ENCODE measurements at regions not wholly inside any gene's neighbourhood (a gene's known extent, or its start where the extent isn't known, plus 50 kb on each side); places are given as distances from the start of the nearest gene placed in this dataset.

DNA sequence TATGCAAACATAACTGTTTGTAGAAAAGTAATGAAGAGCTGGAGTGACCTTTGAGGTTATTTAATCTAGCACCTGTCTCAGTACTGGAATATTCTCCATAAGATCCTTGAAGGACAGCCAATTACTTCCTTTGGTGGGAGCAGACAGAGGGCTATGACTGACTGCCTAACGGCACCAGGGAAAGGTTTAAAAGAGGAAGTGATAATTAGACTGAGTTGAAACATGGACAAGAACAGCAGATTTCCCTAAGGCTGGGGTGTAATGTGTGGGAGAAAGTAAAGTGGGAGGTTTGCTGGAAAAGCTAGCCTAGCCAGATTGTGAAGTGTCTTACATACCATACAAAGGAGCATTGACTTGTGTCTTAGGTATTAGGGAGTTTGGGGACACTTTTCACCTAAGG, 191.3 kb upstream of the PCDH9 start:
- TF ChIP-seq, protein P1, sequence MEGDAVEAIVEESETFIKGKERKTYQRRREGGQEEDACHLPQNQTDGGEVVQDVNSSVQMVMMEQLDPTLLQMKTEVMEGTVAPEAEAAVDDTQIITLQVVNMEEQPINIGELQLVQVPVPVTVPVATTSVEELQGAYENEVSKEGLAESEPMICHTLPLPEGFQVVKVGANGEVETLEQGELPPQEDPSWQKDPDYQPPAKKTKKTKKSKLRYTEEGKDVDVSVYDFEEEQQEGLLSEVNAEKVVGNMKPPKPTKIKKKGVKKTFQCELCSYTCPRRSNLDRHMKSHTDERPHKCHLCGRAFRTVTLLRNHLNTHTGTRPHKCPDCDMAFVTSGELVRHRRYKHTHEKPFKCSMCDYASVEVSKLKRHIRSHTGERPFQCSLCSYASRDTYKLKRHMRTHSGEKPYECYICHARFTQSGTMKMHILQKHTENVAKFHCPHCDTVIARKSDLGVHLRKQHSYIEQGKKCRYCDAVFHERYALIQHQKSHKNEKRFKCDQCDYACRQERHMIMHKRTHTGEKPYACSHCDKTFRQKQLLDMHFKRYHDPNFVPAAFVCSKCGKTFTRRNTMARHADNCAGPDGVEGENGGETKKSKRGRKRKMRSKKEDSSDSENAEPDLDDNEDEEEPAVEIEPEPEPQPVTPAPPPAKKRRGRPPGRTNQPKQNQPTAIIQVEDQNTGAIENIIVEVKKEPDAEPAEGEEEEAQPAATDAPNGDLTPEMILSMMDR (IDR thresholded peaks at IDR 0.05), result no peak
- TF ChIP-seq POLR2A (IDR thresholded peaks at IDR 0.05), result no peak
- TF ChIP-seq EP300 (IDR thresholded peaks at IDR 0.05), result no peak
- H3K27me3 ChIP-seq, result no peaks in the 10 kb centered on the region
- H3K4me1 ChIP-seq, result no peaks in the 10 kb centered on the region
- no peak overlapping the region for H3K27ac ChIP-seq
- 24 to 43% methylated on average over 1 of the region's 1 CpG for WGBS, 2 donors
- no peaks in the 10 kb centered on the region for H3K36me3 ChIP-seq
- H3K4me3 ChIP-seq, result no peak overlapping the region
- no peaks in the 10 kb centered on the region for H3K9me3 ChIP-seq
- DNase-seq (ENCODE audit: low spot score in 2 of 2), result no peak

DNA sequence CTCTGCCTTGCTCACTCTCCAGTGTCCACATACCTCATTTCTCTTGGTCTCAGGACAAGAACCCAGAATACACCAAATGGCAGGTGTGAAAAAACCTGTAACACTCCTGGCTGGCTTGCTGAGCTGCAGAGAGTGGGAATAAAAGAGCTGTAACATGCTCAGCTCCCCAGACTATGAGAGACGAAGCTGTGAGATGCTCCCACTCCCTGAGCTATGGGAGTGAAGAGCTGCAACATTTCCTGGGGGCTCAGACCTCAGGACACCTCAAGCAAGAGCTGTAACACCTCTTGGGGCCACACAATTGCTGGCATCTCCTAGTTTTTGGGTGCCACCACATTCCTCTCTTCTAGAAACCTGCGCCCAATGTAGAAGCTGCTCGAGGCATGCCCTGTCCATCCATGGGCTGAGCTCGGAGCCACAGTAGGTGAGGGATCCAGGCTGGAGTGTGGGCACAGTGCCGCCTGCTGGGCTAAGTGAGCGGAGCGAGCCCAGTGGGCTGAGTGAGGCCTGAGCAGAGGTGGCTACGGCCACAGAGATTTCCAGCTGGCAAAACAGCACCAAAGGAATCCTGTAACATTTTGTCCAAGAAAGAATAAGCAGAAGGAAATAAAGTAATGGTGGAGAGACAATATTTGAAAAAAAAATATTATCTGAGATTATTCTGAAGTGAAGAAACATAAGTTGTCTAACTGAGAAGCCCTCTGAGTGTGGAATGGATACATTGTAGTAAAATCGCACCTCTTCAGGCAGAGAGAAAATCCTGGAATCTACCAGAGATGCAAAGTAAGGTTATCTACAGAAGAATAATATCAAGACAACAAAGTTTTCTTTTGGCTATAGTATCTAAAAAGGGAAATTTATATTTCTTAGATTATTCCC, 186.2 kb upstream of the PCDH9 start:
- no peak overlapping the region for H3K4me3 ChIP-seq
- WGBS, 2 donors, result 69 to 77% methylated on average over 9 of the region's 9 CpGs
- no peaks in the 10 kb centered on the region for H3K36me3 ChIP-seq
- no peak for DNase-seq (ENCODE audit: low spot score in 2 of 2)
- H3K4me1 ChIP-seq, result no peaks in the 10 kb centered on the region
- no peaks in the 10 kb centered on the region for H3K27me3 ChIP-seq
- no peaks in the 10 kb centered on the region for H3K9me3 ChIP-seq
- TF ChIP-seq EP300 (IDR thresholded peaks at IDR 0.05), result no peak
- TF ChIP-seq, protein P1 (IDR thresholded peaks at IDR 0.05), result peak in 1 of 5 experiments; percentile 22
- H3K27ac ChIP-seq, result no peak overlapping the region

DNA sequence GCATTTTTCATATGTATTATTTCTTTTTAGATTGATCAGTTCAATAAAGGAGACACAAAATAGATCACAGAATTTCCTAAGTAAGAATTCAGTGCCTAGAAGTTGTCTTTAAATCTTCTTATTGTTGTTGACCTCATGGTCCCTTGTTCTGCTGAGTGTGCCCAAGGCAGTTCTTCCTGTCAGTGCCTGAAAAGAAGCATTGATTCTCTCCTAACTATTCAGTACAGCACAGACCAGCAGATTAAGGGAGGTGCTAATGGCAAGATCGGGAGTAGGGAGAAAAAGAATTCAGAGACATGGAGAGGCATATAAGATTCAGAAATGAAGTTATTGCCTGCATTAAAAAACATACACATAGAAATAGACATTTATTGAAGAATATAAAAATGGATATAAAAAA, 180.5 kb upstream of the PCDH9 start:
- Histone ChIP-seq H3K27me3 (no peaks in the 10 kb centered on the region), H3K4me1 (peaks cover 0 to 4% (median 0%) of the 10 kb centered on the region in 4 donors), H3K4me3 (no peak overlapping the region), H3K27ac (no peak overlapping the region), H3K36me3 (no peaks in the 10 kb centered on the region), H3K9me3 (no peaks in the 10 kb centered on the region)
- DNase-seq (ENCODE audit: low spot score in 2 of 2), result no peak
- TF ChIP-seq EP300 (IDR thresholded peaks at IDR 0.05) (no peak), POLR2A (IDR thresholded peaks at IDR 0.05) (no peak)
- TF ChIP-seq, protein P1 (IDR thresholded peaks at IDR 0.05), result no peak
- WGBS, 2 donors, result 18 to 19% methylated on average over 1 of the region's 1 CpG

DNA sequence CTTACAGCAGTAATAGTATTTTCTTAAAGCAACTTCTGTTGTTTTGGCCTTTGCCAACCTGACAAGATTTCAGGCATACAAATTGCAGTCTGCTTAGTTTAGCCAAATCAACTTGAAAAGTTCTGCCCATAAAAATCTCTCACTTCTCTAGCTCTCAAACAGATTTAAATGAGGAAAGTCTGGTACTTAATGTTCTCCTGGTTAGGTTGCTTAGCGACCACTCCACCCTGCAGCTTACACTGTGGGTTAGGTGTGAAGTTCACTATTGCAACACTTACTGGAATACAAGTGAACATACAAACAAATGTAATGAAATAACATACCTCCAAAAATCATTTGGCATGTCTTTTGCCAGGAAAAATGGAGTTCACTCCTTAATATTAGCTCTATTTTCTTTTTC, 178.7 kb upstream of the PCDH9 start:
- Histone ChIP-seq H3K27me3 (no peaks in the 10 kb centered on the region), H3K36me3 (no peaks in the 10 kb centered on the region), H3K9me3 (no peaks in the 10 kb centered on the region), H3K27ac (no peak overlapping the region), H3K4me3 (no peak overlapping the region), H3K4me1 (peaks cover 0 to 4% (median 0%) of the 10 kb centered on the region in 4 donors)
- WGBS, 2 donors, result 82 to 86% methylated on average over 1 of the region's 1 CpG
- no peak for DNase-seq (ENCODE audit: low spot score in 2 of 2)
- TF ChIP-seq EP300 (IDR thresholded peaks at IDR 0.05), result peak in 1 of 2 donors; percentile 47
- TF ChIP-seq, protein P1 (IDR thresholded peaks at IDR 0.05), result no peak

DNA sequence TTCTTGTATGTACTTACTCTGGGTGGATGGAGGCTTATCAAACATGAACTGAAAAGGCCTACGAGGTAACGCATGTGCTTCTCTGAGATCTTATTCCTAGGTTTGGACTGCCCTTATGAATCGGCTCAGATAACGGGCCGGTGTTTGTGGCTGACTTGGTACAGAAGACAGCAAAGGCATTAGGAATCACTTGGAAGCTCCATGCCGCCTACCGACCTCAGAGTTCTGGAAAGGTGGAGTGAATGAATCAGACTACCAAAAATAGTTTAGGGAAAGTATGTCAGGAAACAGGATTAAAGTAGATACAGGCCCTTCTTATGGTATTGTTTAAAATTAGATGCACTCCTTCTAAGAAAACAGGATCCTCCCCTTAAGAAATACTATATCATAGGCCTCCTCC, 172.4 kb upstream of the PCDH9 start:
- TF ChIP-seq POLR2A (IDR thresholded peaks at IDR 0.05) (no peak), EP300 (IDR thresholded peaks at IDR 0.05) (no peak)
- TF ChIP-seq, protein P1 (IDR thresholded peaks at IDR 0.05), result no peak
- H3K27ac ChIP-seq, result no peak overlapping the region
- H3K36me3 ChIP-seq, result no peaks in the 10 kb centered on the region
- H3K9me3 ChIP-seq, result no peaks in the 10 kb centered on the region
- WGBS, 2 donors, result 93 to 94% methylated on average over 7 of the region's 7 CpGs
- no peaks in the 10 kb centered on the region for H3K4me1 ChIP-seq
- H3K4me3 ChIP-seq, result no peak overlapping the region
- H3K27me3 ChIP-seq, result no peaks in the 10 kb centered on the region
- DNase-seq (ENCODE audit: low spot score in 2 of 2), result no peak
